K562 (cell line): ENCODE measurements at regions not wholly inside any gene's neighbourhood (a gene's known extent, or its start where the extent isn't known, plus 50 kb on each side); places are given as distances from the start of the nearest gene placed in this dataset.
"Not testable (repeated sequence)": the region's sequence is repeated elsewhere in the genome, so short reads cannot be mapped to it uniquely, and the experiment has no call there.

ENCODE experiments used
- ATAC-seq: fragments of 200-7000 bp; cut with Tn5 transposase; 3 replicates; pipeline ENCODE4 v1.9.1; 2020; ENCODE audit warnings: moderate library complexity
- BruUV-seq: library from RNA; stranded (reverse); fragments of 400-500 nt; replicated peaks from 2 replicates; lab custom pipeline; 2021; lab: Mats Ljungman, UMichigan
- CTCF ChIA-PET: fragments of 300-600 bp; formaldehyde crosslinking; extraction: SDS; loops from one replicate; lab custom pipeline; 2021; ENCODE audit warnings: low intra/inter-chr PET ratio; lab: Yijun Ruan, JAX
- POLR2A ChIA-PET: fragments of 300-600, 350-650 bp; sonication (Branson Sonifier 250); formaldehyde crosslinking; extraction: SDS; loops from one replicate; lab custom pipeline; 2021; ENCODE audit warnings: antibody characterized with exemption, inconsistent platforms; lab: Yijun Ruan, JAX
- DNase-seq, 4 experiments: peaks; one replicate each; pipeline versions ENCODE4 v3.0.0 to v3.0.0-alpha.2; 2011 to 2018; ENCODE audit warnings: low spot score in 3 of 4, mixed read lengths in 3 of 4; ENCODE audit errors: extremely low read depth in 1 of 4
- FAIRE-seq: peaks from 2 replicates; lab custom pipeline; 2011; peaks lifted over from hg19 to GRCh38; lab: Jason Lieb, UNC
- H2AFZ ChIP-seq: 2 replicates; pipeline ENCODE4 v1.6.0; 2011; ENCODE audit warnings: low read depth, low read length, control low read depth, inconsistent platforms
- H3K27ac ChIP-seq: fragments of 200-600 bp; 3 replicates; pipeline ENCODE4 v1.8.0; 2011; ENCODE audit warnings: low read depth, mild to moderate bottlenecking, control low read depth, inconsistent platforms, low read length, moderate library complexity, mixed read lengths; ENCODE audit errors: extremely low read depth
- H3K27me3 ChIP-seq, 2 experiments: fragments of 300-600 bp in 1 of 2; 2 replicates in 1 of 2; 3 replicates in 1 of 2; pipeline versions ENCODE4 v1.6.0 to v1.8.0; 2011; ENCODE audit warnings: inconsistent platforms in 2 of 2, low read length in 2 of 2, mild to moderate bottlenecking in 1 of 2, mixed read lengths in 1 of 2, moderate library complexity in 1 of 2; ENCODE audit not compliant: control insufficient read depth in 2 of 2, insufficient read depth in 2 of 2
- H3K36me3 ChIP-seq: fragments of 300-600 bp; 3 replicates; pipeline ENCODE4 v1.8.0; 2011; ENCODE audit warnings: mild to moderate bottlenecking, low read length, inconsistent platforms; ENCODE audit not compliant: control insufficient read depth, insufficient read depth
- H3K4me1 ChIP-seq, 2 experiments: fragments of 200-600 bp in 1 of 2; replicated peaks in 1 of 2; 2 replicates in 1 of 2; 3 replicates in 1 of 2; pipeline versions ENCODE4 v1.5.1 to v1.8.0; 2011; ENCODE audit warnings: inconsistent platforms in 2 of 2, low read length in 2 of 2, mild to moderate bottlenecking in 1 of 2, mixed read lengths in 1 of 2, moderate library complexity in 1 of 2; ENCODE audit not compliant: control insufficient read depth in 2 of 2, insufficient read depth in 2 of 2
- H3K4me2 ChIP-seq: 2 replicates; pipeline ENCODE4 v1.6.1; 2011; ENCODE audit warnings: low read length, control low read depth, inconsistent platforms, mixed read lengths; ENCODE audit not compliant: insufficient read depth
- H3K4me3 ChIP-seq: fragments of 200-600 bp; sonication (generic), shearing (Covaris generic); 2 replicates; pipeline ENCODE4 v1.5.1; 2016; ENCODE audit warnings: control low read depth, inconsistent platforms
- H3K79me2 ChIP-seq: fragments of 200-600 bp; 3 replicates; pipeline ENCODE4 v1.8.0; 2011; ENCODE audit warnings: low read length, inconsistent platforms; ENCODE audit not compliant: control insufficient read depth, insufficient read depth
- H3K9ac ChIP-seq, 2 experiments: 2 replicates each; pipeline versions ENCODE4 v1.6.0 to v1.6.1; 2011; ENCODE audit warnings: low read depth in 2 of 2, low read length in 2 of 2, control low read depth in 1 of 2, inconsistent platforms in 1 of 2, mild to moderate bottlenecking in 1 of 2, mixed read lengths in 1 of 2; ENCODE audit not compliant: insufficient read depth in 1 of 2
- H3K9me1 ChIP-seq: one replicate; pipeline ENCODE4 v1.6.0; 2011; ENCODE audit warnings: inconsistent platforms, mild to moderate bottlenecking, low read length, moderate library complexity; ENCODE audit not compliant: control insufficient read depth, insufficient read depth
- H3K9me3 ChIP-seq: replicated peaks from 2 replicates; pipeline ENCODE4 v1.5.1; 2011; ENCODE audit warnings: low read depth, low read length, inconsistent platforms; ENCODE audit not compliant: control insufficient read depth, insufficient read depth
- H4K20me1 ChIP-seq: replicated peaks from 2 replicates; pipeline ENCODE4 v1.6.1; 2011; ENCODE audit warnings: low read length, inconsistent platforms, mixed read lengths; ENCODE audit not compliant: control insufficient read depth, insufficient read depth
- BCOR ChIP-seq: fragments of 450-650 bp; IDR thresholded peaks from 2 replicates; pipeline ENCODE4 v1.6.1; 2016
- MXI1 ChIP-seq: IDR thresholded peaks from 2 replicates; pipeline ENCODE4 v1.6.1; 2011; ENCODE audit warnings: low read depth, mild to moderate bottlenecking, improper control_type of control experiment, low read length
- NR2C1 ChIP-seq, 2 experiments: fragments of 450-650 bp; IDR thresholded peaks; 2 replicates each; pipeline ENCODE4 v1.6.1; 2017; ENCODE audit warnings: mild to moderate bottlenecking in 2 of 2, antibody characterized with exemption in 1 of 2, inconsistent platforms in 1 of 2, missing compliant biosample characterization in 1 of 2, missing genetic modification characterization in 1 of 2
- ZNF146 ChIP-seq: IDR thresholded peaks from one replicate; pipeline ENCODE4 v1.6.1; 2018; ENCODE audit warnings: missing compliant biosample characterization; ENCODE audit not compliant: unreplicated experiment
- WGBS: fragments of 100-300 bp; shearing (Covaris generic); methylation state at CpG from one replicate; pipeline ENCODE4 v1.1.6; 2016; ENCODE audit warnings: low coverage, mixed read lengths; ENCODE audit not compliant: insufficient coverage; ENCODE audit errors: missing lambda C conversion rate; 5-methylcytosine and 5-hydroxymethylcytosine counted together
- in situ Hi-C: fragments of 300-500 bp; cut with MboI; formaldehyde crosslinking; loops from 4 replicates; pipeline ENCODE4 v1.15.0; 2018; ENCODE audit warnings: inconsistent platforms, mixed read lengths
- intact Hi-C: fragments of 100-400 bp; cut with micrococcal nuclease; formaldehyde crosslinking; loops from 2 replicates; pipeline ENCODE4 v1.14.2; 2022
- TF ChIP-seq, protein P1 (sequence below): sonication (generic); formaldehyde crosslinking; IDR thresholded peaks from 2 replicates; pipeline ENCODE4 v1.8.1; 2023; ENCODE audit warnings: mild to moderate bottlenecking, missing genetic modification reagents

DNA sequence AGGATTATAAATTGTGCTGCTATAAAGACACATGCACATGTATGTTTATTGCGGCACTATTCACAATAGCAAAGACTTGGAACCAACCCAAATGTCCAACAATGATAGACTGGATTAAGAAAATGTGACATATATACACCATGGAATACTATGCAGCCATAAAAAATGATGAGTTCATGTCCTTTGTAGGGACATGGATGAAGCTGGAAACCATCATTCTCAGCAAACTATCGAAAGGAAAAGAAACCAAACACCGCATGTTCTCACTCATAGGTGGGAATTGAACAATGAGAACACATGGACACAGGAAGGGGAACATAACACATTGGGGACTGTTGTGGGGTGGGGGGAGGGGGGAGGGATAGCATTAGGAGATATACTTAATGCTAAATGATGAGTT lies 67.8 kb upstream of the ETV3 start:
- H4K20me1 ChIP-seq, BruUV-seq, CTCF ChIA-PET, H3K79me2 ChIP-seq, H3K36me3 ChIP-seq, H3K4me2 ChIP-seq, FAIRE-seq, H3K4me3 ChIP-seq, ATAC-seq, H2AFZ ChIP-seq, in situ Hi-C loops, H3K4me1 ChIP-seq, intact Hi-C loops, H3K27ac ChIP-seq, H3K9me1 ChIP-seq, H3K27me3 ChIP-seq, H3K9me3 ChIP-seq, H3K9ac ChIP-seq, DNase-seq: not testable (repeated sequence)
- POLR2A ChIA-PET = interaction anchor here (1.2 kb wide), 1 partner anchor 7 kb away, joined by 3 read pairs; no protein-coding TSS in a partner anchor
- TF ChIP-seq BCOR (0 out of 2 replicates have a peak, but pooled peaks have one; percentile 9), ZNF146 (CRISPR knock-in tag) (peak; percentile 56)
- WGBS = 11% methylated on average over 3 of the region's 3 CpGs

DNA sequence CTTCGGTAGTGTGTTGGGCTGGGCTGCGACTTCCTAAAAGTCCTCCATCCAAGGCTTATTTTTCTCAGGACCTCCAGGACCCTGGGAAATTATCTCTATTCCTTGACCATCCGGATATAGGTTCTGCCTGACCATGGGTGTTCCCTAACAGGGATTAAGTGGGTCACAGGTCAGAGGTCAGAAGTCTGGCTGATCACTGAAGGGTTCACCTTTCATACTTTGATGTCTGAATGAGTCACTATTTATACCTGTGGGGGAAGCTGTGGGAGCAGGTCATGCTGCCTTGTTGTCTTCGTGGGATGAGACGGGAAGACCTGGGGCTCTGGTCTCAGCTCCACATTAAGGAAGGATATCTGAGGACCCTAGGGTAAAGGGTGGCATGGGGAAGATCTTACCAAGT lies 65.0 kb upstream of the ETV3 start:
- BruUV-seq = no TSS peak
- DNase-seq (no peak), FAIRE-seq (no peak), ATAC-seq (no peak)
- WGBS = 12% methylated on average over 5 of the region's 5 CpGs
- peak; percentile 71; the same call in 1 of the 2 replicates for TF ChIP-seq NR2C1 (IDR thresholded peaks at IDR 0.05)
- TF ChIP-seq NR2C1 (tag; IDR thresholded peaks at IDR 0.05) = peak; percentile 83
- TF ChIP-seq MXI1 = no peak
- TF ChIP-seq, protein P1, sequence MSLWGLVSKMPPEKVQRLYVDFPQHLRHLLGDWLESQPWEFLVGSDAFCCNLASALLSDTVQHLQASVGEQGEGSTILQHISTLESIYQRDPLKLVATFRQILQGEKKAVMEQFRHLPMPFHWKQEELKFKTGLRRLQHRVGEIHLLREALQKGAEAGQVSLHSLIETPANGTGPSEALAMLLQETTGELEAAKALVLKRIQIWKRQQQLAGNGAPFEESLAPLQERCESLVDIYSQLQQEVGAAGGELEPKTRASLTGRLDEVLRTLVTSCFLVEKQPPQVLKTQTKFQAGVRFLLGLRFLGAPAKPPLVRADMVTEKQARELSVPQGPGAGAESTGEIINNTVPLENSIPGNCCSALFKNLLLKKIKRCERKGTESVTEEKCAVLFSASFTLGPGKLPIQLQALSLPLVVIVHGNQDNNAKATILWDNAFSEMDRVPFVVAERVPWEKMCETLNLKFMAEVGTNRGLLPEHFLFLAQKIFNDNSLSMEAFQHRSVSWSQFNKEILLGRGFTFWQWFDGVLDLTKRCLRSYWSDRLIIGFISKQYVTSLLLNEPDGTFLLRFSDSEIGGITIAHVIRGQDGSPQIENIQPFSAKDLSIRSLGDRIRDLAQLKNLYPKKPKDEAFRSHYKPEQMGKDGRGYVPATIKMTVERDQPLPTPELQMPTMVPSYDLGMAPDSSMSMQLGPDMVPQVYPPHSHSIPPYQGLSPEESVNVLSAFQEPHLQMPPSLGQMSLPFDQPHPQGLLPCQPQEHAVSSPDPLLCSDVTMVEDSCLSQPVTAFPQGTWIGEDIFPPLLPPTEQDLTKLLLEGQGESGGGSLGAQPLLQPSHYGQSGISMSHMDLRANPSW = no peak
- H3K9me3 ChIP-seq = no peaks in the 10 kb centered on the region
- no peak overlapping the region for H3K9ac ChIP-seq
- CTCF ChIA-PET = no interaction called here
- no peaks in the 10 kb centered on the region for H3K36me3 ChIP-seq
- H3K27ac ChIP-seq = no peak overlapping the region
- peaks cover 3% of the 10 kb centered on the region in 2 experiments; a peak in 2 of 5 replicates for H3K4me1 ChIP-seq
- no peak overlapping the region for H2AFZ ChIP-seq
- H3K4me2 ChIP-seq = no peak overlapping the region
- H3K79me2 ChIP-seq = no peaks in the 10 kb centered on the region
- no peaks in the 10 kb centered on the region for H4K20me1 ChIP-seq
- in situ Hi-C loops (loop anchor here (5.0 kb wide), 1 partner anchor 104 kb away; no protein-coding TSS in a partner anchor), intact Hi-C loops (no loop called here)
- POLR2A ChIA-PET = interaction anchor here (0.7 to 1.3 kb wide), 3 partner anchors 20 to 187 kb away, joined by 3 to 4 read pairs (median 3); no protein-coding TSS in a partner anchor
- H3K9me1 ChIP-seq = no peaks in the 10 kb centered on the region
- peaks cover 0 to 4% of the 10 kb centered on the region in 2 experiments; a peak in 1 of 5 replicates for H3K27me3 ChIP-seq
- no peak overlapping the region for H3K4me3 ChIP-seq
